WTC11 (cell line): ENCODE measurements at regions not wholly inside any gene's neighbourhood (a gene's known extent, or its start where the extent isn't known, plus 50 kb on each side); places are given as distances from the start of the nearest gene placed in this dataset.

Source experiments
- ATAC-seq: fragments of 200-7000 bp; cut with Tn5 transposase; 2 replicates; pipeline ENCODE4 v1.10.0; 2021; ENCODE audit warnings: mild to moderate bottlenecking, moderate library complexity
- CTCF ChIA-PET: fragments of 300-600 bp; sonication (Branson Sonifier 250); formaldehyde crosslinking; loops from one replicate; lab custom pipeline; 2021; ENCODE audit warnings: antibody characterized with exemption; lab: Charles Lee
- POLR2A ChIA-PET: fragments of 350-600 bp; sonication (Branson Sonifier 250); formaldehyde crosslinking; loops from one replicate; lab custom pipeline; 2021; ENCODE audit warnings: antibody characterized with exemption; lab: Charles Lee
- DNase-seq: peaks from one replicate; pipeline ENCODE4 v3.0.0; 2021; ENCODE audit warnings: low spot score
- H3K27ac Mint-ChIP-seq: 2 replicates; pipeline ENCODE4 v1.8.0; 2021; ENCODE audit warnings: mixed read lengths
- H3K27me3 Mint-ChIP-seq: 2 replicates; pipeline ENCODE4 v1.8.0; 2021; ENCODE audit warnings: low read depth, mild to moderate bottlenecking, moderate library complexity, mixed read lengths
- H3K36me3 Mint-ChIP-seq: 2 replicates; pipeline ENCODE4 v1.8.0; 2021; ENCODE audit warnings: mixed read lengths
- H3K4me1 Mint-ChIP-seq: 2 replicates; pipeline ENCODE4 v1.8.0; 2022; ENCODE audit warnings: mixed read lengths
- H3K4me3 Mint-ChIP-seq: 2 replicates; pipeline ENCODE4 v1.8.0; 2021; ENCODE audit warnings: mild to moderate bottlenecking, moderate library complexity, mixed read lengths
- H3K9me3 Mint-ChIP-seq: 2 replicates; pipeline ENCODE4 v1.8.0; 2021; ENCODE audit warnings: mixed read lengths
- E2F4 ChIP-seq: sonication (generic); formaldehyde crosslinking; IDR thresholded peaks from 2 replicates; pipeline ENCODE4 v1.8.1; 2022; ENCODE audit warnings: low read depth, mild to moderate bottlenecking, moderate library complexity, missing genetic modification reagents, borderline replicate concordance
- ELF4 ChIP-seq: sonication (generic); formaldehyde crosslinking; IDR thresholded peaks from 2 replicates; pipeline ENCODE4 v1.8.1; 2022; ENCODE audit warnings: low read depth, mild to moderate bottlenecking, moderate library complexity, missing genetic modification reagents
- EMX1 ChIP-seq: fragments of 250-450 bp; sonication (Bioruptor Pico); IDR thresholded peaks from 2 replicates; pipeline ENCODE4 v1.8.0; 2021; ENCODE audit warnings: mild to moderate bottlenecking
- ESRRA ChIP-seq: sonication (generic); formaldehyde crosslinking; IDR thresholded peaks from 2 replicates; pipeline ENCODE4 v1.8.1; 2022; ENCODE audit warnings: mild to moderate bottlenecking, missing genetic modification reagents, borderline replicate concordance
- GABPB1 ChIP-seq: sonication (generic); formaldehyde crosslinking; IDR thresholded peaks from 2 replicates; pipeline ENCODE4 v1.8.1; 2023; ENCODE audit warnings: mild to moderate bottlenecking, missing genetic modification reagents
- IRF1 ChIP-seq: sonication (generic); formaldehyde crosslinking; IDR thresholded peaks from 2 replicates; pipeline ENCODE4 v1.8.0; 2023; ENCODE audit warnings: missing genetic modification reagents
- IRF2 ChIP-seq: sonication (generic); formaldehyde crosslinking; IDR thresholded peaks from 2 replicates; pipeline ENCODE4 v1.8.0; 2022; ENCODE audit warnings: low read depth, missing genetic modification reagents, borderline replicate concordance
- NR1H2 ChIP-seq: sonication (generic); formaldehyde crosslinking; IDR thresholded peaks from 2 replicates; pipeline ENCODE4 v1.9.0; 2021; ENCODE audit warnings: mild to moderate bottlenecking, moderate library complexity, missing genetic modification reagents
- RORB ChIP-seq: fragments of 250-450 bp; sonication (Bioruptor Pico); IDR thresholded peaks from 2 replicates; pipeline ENCODE4 v1.9.0; 2021; ENCODE audit warnings: mild to moderate bottlenecking
- SP1 ChIP-seq: sonication (generic); formaldehyde crosslinking; conservative IDR thresholded peaks from 2 replicates; pipeline ENCODE4 v1.8.1; 2022; ENCODE audit warnings: missing genetic modification reagents
- TEAD4 ChIP-seq: sonication (generic); formaldehyde crosslinking; IDR thresholded peaks from 2 replicates; pipeline ENCODE4 v1.8.0; 2022; ENCODE audit warnings: mild to moderate bottlenecking, missing genetic modification reagents
- ZNF263 ChIP-seq: sonication (generic); formaldehyde crosslinking; IDR thresholded peaks from 2 replicates; pipeline ENCODE4 v1.8.1; 2022; ENCODE audit warnings: low read depth, mild to moderate bottlenecking, moderate library complexity, missing genetic modification reagents
- ZNF281 ChIP-seq: sonication (generic); formaldehyde crosslinking; IDR thresholded peaks from 2 replicates; pipeline ENCODE4 v1.8.0; 2023; ENCODE audit warnings: mild to moderate bottlenecking, missing genetic modification reagents
- ZNF671 ChIP-seq: fragments of 250-450 bp; sonication (Bioruptor Pico); IDR thresholded peaks from 2 replicates; pipeline ENCODE4 v1.8.0; 2021; ENCODE audit warnings: mild to moderate bottlenecking
- TF ChIP-seq, protein P1 (sequence below): sonication (generic); formaldehyde crosslinking; IDR thresholded peaks from 2 replicates; pipeline ENCODE4 v1.8.1; 2023; ENCODE audit warnings: mild to moderate bottlenecking, moderate library complexity, missing genetic modification reagents
- TF ChIP-seq, protein P2 (sequence below): sonication (generic); formaldehyde crosslinking; IDR thresholded peaks from 2 replicates; pipeline ENCODE4 v1.8.1; 2022; ENCODE audit warnings: missing genetic modification reagents, borderline replicate concordance
- TF ChIP-seq, protein P3 (sequence below): sonication (generic); formaldehyde crosslinking; IDR thresholded peaks from 2 replicates; pipeline ENCODE4 v1.8.1; 2022; ENCODE audit warnings: mild to moderate bottlenecking, moderate library complexity, missing genetic modification reagents
- TF ChIP-seq, protein P4 (sequence below): fragments of 250-450 bp; sonication (Bioruptor Pico); IDR thresholded peaks from 2 replicates; pipeline ENCODE4 v1.9.0; 2021; ENCODE audit warnings: mild to moderate bottlenecking
- TF ChIP-seq, protein P5 (sequence below): sonication (generic); formaldehyde crosslinking; IDR thresholded peaks from 2 replicates; pipeline ENCODE4 v1.8.0; 2022; ENCODE audit warnings: missing genetic modification reagents

GRCh38 chr9:102778746-102779145, 216.4 kb upstream of the CYLC2 start (continued):
- TF ChIP-seq E2F4 (CRISPR knock-in tag) (no peak), ZNF263 (CRISPR knock-in tag) (no peak), ZNF671 (CRISPR knock-in tag) (no peak), TEAD4 (CRISPR knock-in tag) (no peak), IRF1 (CRISPR knock-in tag) (no peak), GABPB1 (no peak)
- TF ChIP-seq, protein P1, sequence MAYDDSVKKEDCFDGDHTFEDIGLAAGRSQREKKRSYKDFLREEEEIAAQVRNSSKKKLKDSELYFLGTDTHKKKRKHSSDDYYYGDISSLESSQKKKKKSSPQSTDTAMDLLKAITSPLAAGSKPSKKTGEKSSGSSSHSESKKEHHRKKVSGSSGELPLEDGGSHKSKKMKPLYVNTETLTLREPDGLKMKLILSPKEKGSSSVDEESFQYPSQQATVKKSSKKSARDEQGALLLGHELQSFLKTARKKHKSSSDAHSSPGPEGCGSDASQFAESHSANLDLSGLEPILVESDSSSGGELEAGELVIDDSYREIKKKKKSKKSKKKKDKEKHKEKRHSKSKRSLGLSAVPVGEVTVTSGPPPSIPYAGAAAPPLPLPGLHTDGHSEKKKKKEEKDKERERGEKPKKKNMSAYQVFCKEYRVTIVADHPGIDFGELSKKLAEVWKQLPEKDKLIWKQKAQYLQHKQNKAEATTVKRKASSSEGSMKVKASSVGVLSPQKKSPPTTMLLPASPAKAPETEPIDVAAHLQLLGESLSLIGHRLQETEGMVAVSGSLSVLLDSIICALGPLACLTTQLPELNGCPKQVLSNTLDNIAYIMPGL (CRISPR knock-in tag) = no peak
- TF ChIP-seq, protein P2, sequence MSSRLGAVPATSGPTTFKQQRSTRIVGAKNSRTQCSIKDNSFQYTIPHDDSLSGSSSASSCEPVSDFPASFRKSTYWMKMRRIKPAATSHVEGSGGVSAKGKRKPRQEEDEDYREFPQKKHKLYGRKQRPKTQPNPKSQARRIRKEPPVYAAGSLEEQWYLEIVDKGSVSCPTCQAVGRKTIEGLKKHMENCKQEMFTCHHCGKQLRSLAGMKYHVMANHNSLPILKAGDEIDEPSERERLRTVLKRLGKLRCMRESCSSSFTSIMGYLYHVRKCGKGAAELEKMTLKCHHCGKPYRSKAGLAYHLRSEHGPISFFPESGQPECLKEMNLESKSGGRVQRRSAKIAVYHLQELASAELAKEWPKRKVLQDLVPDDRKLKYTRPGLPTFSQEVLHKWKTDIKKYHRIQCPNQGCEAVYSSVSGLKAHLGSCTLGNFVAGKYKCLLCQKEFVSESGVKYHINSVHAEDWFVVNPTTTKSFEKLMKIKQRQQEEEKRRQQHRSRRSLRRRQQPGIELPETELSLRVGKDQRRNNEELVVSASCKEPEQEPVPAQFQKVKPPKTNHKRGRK (CRISPR knock-in tag) = no peak
- TF ChIP-seq, protein P3, sequence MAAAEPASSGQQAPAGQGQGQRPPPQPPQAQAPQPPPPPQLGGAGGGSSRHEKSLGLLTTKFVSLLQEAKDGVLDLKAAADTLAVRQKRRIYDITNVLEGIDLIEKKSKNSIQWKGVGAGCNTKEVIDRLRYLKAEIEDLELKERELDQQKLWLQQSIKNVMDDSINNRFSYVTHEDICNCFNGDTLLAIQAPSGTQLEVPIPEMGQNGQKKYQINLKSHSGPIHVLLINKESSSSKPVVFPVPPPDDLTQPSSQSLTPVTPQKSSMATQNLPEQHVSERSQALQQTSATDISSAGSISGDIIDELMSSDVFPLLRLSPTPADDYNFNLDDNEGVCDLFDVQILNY (CRISPR knock-in tag) = no peak

DNA sequence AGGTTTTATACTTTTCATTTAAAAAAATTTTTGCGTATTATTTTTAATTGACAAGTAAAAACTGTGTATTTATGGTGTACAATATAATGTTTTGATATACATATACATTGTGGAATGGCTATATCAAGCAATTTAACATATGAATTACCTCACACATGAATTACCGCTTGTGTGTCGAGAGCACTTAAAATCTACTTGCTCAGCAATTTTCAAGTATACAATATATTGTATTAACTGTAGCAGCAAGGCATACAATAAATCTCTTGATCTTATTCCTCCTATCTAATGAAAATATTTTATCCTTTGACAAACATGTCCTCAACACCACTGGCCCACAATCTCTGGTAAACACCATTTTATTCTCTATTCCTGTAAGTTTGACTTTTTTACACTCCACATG, 224.4 kb upstream of the CYLC2 start:
- POLR2A ChIA-PET = no interaction called here
- CTCF ChIA-PET = no interaction called here
- TF ChIP-seq, protein P4, sequence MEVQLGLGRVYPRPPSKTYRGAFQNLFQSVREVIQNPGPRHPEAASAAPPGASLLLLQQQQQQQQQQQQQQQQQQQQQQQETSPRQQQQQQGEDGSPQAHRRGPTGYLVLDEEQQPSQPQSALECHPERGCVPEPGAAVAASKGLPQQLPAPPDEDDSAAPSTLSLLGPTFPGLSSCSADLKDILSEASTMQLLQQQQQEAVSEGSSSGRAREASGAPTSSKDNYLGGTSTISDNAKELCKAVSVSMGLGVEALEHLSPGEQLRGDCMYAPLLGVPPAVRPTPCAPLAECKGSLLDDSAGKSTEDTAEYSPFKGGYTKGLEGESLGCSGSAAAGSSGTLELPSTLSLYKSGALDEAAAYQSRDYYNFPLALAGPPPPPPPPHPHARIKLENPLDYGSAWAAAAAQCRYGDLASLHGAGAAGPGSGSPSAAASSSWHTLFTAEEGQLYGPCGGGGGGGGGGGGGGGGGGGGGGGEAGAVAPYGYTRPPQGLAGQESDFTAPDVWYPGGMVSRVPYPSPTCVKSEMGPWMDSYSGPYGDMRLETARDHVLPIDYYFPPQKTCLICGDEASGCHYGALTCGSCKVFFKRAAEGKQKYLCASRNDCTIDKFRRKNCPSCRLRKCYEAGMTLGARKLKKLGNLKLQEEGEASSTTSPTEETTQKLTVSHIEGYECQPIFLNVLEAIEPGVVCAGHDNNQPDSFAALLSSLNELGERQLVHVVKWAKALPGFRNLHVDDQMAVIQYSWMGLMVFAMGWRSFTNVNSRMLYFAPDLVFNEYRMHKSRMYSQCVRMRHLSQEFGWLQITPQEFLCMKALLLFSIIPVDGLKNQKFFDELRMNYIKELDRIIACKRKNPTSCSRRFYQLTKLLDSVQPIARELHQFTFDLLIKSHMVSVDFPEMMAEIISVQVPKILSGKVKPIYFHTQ = no peak
- TF ChIP-seq, protein P5, sequence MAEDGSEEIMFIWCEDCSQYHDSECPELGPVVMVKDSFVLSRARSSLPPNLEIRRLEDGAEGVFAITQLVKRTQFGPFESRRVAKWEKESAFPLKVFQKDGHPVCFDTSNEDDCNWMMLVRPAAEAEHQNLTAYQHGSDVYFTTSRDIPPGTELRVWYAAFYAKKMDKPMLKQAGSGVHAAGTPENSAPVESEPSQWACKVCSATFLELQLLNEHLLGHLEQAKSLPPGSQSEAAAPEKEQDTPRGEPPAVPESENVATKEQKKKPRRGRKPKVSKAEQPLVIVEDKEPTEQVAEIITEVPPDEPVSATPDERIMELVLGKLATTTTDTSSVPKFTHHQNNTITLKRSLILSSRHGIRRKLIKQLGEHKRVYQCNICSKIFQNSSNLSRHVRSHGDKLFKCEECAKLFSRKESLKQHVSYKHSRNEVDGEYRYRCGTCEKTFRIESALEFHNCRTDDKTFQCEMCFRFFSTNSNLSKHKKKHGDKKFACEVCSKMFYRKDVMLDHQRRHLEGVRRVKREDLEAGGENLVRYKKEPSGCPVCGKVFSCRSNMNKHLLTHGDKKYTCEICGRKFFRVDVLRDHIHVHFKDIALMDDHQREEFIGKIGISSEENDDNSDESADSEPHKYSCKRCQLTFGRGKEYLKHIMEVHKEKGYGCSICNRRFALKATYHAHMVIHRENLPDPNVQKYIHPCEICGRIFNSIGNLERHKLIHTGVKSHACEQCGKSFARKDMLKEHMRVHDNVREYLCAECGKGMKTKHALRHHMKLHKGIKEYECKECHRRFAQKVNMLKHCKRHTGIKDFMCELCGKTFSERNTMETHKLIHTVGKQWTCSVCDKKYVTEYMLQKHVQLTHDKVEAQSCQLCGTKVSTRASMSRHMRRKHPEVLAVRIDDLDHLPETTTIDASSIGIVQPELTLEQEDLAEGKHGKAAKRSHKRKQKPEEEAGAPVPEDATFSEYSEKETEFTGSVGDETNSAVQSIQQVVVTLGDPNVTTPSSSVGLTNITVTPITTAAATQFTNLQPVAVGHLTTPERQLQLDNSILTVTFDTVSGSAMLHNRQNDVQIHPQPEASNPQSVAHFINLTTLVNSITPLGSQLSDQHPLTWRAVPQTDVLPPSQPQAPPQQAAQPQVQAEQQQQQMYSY (CRISPR knock-in tag) = no peak
- TF ChIP-seq IRF2 (no peak), SP1 (CRISPR knock-in tag) (no peak), RORB (no peak), ESRRA (CRISPR knock-in tag) (no peak), EMX1 (CRISPR knock-in tag) (no peak), ELF4 (CRISPR knock-in tag) (no peak), NR1H2 (CRISPR knock-in tag) (no peak), ZNF281 (CRISPR knock-in tag) (no peak)
- TF ChIP-seq, protein P3 (CRISPR knock-in tag) = no peak

More for the DNA sequence above, 224.4 kb upstream of the CYLC2 start:
- Mint-ChIP-seq H3K9me3 (no peaks in the 10 kb centered on the region), H3K27ac (no peak overlapping the region), H3K4me3 (no peak overlapping the region), H3K4me1 (no peaks in the 10 kb centered on the region), H3K27me3 (no peaks in the 10 kb centered on the region), H3K36me3 (no peaks in the 10 kb centered on the region)
- DNase-seq (no peak), ATAC-seq (no peak)
